GM12872 (cell line): ENCODE measurements at regions not wholly inside any gene's neighbourhood (a gene's known extent, or its start where the extent isn't known, plus 50 kb on each side); places are given as distances from the start of the nearest gene placed in this dataset.

Source experiments
- TF ChIP-seq, protein P1 (sequence below): IDR thresholded peaks from 3 replicates; pipeline ENCODE4 v1.5.1; 2011; ENCODE audit warnings: low read depth, mild to moderate bottlenecking, low read length, moderate library complexity; ENCODE audit not compliant: insufficient read depth

DNA sequence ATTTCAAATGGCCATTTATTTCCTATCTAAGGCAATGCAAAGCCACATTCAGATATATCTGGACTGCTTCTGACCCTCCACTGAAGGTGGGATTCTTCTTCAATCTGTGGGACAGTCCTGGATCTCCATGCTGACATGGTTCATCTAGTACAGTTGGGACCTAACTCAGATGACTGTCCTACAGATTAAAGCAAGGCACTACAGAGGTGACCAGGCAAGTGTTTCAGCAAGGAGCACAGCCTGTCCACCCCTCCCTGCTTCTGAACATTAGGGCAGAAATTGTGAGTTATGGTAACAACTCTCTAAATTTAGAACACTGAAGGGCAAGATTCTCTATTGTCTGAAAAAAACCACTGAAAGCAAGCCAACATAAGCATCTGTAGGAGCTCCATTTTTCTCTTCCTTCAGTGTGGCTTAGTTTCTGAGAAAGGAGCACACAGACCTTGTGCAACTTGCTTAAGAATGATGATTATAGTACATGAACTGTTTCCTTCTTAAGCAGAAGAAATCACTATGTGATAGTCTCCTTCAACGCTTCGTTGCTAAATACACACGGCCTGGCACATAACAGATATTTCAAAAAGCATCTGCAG lies 62.9 kb upstream of the BARX1 start:
- TF ChIP-seq, protein P1, sequence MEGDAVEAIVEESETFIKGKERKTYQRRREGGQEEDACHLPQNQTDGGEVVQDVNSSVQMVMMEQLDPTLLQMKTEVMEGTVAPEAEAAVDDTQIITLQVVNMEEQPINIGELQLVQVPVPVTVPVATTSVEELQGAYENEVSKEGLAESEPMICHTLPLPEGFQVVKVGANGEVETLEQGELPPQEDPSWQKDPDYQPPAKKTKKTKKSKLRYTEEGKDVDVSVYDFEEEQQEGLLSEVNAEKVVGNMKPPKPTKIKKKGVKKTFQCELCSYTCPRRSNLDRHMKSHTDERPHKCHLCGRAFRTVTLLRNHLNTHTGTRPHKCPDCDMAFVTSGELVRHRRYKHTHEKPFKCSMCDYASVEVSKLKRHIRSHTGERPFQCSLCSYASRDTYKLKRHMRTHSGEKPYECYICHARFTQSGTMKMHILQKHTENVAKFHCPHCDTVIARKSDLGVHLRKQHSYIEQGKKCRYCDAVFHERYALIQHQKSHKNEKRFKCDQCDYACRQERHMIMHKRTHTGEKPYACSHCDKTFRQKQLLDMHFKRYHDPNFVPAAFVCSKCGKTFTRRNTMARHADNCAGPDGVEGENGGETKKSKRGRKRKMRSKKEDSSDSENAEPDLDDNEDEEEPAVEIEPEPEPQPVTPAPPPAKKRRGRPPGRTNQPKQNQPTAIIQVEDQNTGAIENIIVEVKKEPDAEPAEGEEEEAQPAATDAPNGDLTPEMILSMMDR: no peak

DNA sequence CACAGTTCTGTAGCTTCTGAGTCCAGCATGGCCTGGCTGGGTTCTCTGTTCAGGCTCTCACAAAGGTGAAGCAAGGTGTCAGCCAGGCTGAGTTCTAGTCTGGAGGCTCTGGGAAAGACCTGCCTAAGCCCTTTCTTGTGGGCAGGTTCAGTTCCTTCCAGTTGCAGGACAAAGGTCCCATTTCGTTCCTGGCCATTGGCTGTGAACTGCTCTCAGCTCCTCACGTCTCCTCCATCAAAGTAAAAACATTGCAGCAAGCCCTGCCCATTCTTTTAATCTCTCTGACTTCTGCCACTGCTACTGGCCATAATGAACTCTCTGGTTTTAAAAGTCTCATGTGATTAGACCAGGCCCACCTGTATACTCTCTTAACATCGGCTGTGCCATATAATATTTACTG lies 61.6 kb upstream of the BARX1 start:
- TF ChIP-seq, protein P1: no peak

DNA sequence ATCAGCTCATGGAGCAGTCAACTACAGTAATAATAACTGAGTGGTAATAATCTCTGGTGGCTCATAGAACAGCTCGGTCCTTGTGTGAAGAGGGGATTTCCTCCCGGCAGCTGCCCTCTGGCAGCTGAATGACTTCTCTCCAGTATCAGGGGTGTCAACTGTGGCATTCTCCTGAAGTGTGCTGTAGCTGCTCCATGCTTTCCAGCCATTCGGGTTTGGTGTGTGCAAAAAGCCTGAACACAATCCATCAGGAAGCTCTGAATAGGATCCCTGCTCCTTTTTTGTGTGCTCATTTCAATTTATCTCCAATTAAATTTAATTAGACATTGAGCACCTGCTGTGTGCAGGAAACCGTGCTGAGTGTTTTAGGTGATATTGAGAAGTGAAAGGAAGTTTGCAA lies 59.8 kb upstream of the BARX1 start:
- TF ChIP-seq, protein P1: no peak

DNA sequence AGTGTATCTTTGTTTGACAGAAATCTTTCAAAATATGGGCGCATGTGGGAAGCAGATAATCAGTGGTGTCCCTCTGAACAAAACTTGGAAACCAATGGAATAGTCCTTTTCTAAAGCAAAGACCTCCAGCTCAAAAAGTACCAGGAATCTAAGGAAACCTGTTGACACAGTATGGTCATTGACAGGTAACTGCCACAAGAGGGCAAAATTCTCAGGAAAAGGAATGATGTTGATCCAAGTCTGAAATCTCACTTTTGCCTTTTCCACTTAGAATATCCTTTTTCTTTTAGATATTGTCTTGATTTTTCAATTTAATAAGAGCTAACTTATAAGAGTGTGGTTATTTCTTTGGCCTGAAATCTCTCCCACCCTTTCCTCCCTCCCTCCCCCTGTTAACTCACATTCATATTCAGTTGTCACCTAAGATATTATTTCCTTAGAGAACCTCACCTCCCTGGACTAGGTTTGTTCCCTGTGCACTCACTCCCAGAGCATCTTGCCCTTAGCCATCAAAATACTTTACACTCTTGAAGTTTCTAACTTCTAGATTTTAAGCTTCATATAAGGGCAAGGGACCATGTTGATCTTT lies 59.0 kb upstream of the BARX1 start:
- TF ChIP-seq, protein P1: peak; percentile 70

DNA sequence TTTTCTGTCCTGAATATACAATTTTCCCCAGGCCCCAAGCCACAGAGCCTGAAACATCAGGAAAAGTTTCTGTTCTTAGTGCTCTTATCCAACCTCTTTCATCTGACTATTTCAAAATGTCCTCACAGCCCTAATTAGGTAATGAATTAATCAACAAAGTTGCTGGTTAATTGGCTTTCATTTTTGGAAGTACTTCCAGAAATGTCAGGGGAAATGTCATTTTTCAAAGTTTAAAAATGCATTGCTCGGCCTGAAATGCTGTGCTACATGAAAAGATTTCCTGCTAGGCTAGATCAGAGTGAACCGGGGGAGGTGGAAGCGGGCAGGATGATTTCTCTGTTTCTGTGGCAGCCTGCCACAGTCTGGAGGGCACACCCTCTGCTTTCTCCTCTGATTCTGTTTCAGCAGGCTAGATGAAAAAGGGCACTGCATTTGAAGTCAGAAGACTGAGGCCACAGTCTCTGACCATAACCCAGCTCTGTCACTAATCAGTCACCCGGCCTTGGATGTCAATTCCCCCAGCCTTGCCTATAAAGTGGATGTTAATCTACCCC lies 55.9 kb upstream of the BARX1 start:
- TF ChIP-seq, protein P1: no peak

DNA sequence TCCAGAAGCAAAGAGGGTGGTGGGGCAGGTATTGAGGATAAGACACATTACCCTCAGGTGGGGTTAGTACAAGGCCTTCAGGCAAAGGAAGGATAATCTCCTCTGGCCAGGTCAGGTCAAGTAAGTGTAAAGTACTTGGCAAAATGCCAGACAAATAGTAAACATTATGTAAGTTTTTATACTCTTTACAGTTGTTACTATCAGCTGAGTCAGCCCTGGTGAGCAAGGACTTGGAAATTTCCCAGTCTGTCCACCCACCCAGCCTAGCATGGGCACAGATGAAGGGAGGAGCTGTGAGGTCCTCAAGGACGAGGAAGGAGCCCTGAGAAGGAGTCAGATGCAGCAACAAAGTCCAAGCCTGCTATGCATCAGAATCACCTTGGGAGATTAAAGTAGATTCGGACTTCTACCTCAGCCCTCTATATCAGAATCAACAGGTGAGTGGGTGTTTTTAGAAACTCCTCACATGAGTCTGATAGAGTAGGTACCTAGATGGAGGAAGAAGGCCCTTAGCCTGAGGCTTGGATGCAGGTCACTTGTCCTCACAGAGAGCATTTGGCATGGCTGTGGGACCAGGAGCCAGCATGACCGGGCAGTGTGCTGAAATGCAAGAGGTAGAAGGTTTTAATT lies 50.2 kb upstream of the BARX1 start:
- TF ChIP-seq, protein P1: no peak
